SK-N-DZ (cell line): ENCODE measurements at regions not wholly inside any gene's neighbourhood (a gene's known extent, or its start where the extent isn't known, plus 50 kb on each side); places are given as distances from the start of the nearest gene placed in this dataset.
"Not testable (repeated sequence)": the region's sequence is repeated elsewhere in the genome, so short reads cannot be mapped to it uniquely, and the experiment has no call there.

ENCODE experiments used
- DNase-seq: peaks from one replicate; pipeline ENCODE4 v3.0.0-alpha.2; 2015; ENCODE audit warnings: low spot score

GRCh38 chr6:139530561-139530960 is 156.1 kb upstream of the CITED2 start:
- no peak for DNase-seq

- DNase-seq: no peak
These were observed 155.0 kb upstream of the CITED2 start for GRCh38 chr6:139529420-139529819.

GRCh38 chr6:139528471-139528870 is 154.0 kb upstream of the CITED2 start:
- DNase-seq: no peak

- no peak for DNase-seq
These were observed 151.0 kb upstream of the CITED2 start for GRCh38 chr6:139525415-139525814.

- DNase-seq: no peak
These were observed 149.5 kb upstream of the CITED2 start for GRCh38 chr6:139523986-139524385.

- no peak for DNase-seq
These were observed 148.2 kb upstream of the CITED2 start for GRCh38 chr6:139522511-139523220.

GRCh38 chr6:139521338-139521737 is 146.9 kb upstream of the CITED2 start:
- no peak for DNase-seq

GRCh38 chr6:139520321-139520768 is 145.9 kb upstream of the CITED2 start:
- DNase-seq: no peak

- no peak for DNase-seq
These were observed 145.2 kb upstream of the CITED2 start for GRCh38 chr6:139519571-139520031.

GRCh38 chr6:139519097-139519496 is 144.6 kb upstream of the CITED2 start:
- no peak for DNase-seq

GRCh38 chr6:139518556-139519091 is 144.2 kb upstream of the CITED2 start:
- DNase-seq: no peak

GRCh38 chr6:139517998-139518555 is 143.6 kb upstream of the CITED2 start:
- DNase-seq: not testable (repeated sequence)

GRCh38 chr6:139515511-139515910 is 141.1 kb upstream of the CITED2 start:
- DNase-seq: no peak

- DNase-seq: no peak
These were observed 140.4 kb upstream of the CITED2 start for GRCh38 chr6:139514819-139515218.

GRCh38 chr6:139510040-139510790 is 135.8 kb upstream of the CITED2 start:
- DNase-seq: no peak

GRCh38 chr6:139509167-139509566 is 134.7 kb upstream of the CITED2 start:
- DNase-seq: no peak

GRCh38 chr6:139508576-139508975 is 134.1 kb upstream of the CITED2 start:
- DNase-seq: no peak

GRCh38 chr6:139508023-139508422 is 133.6 kb upstream of the CITED2 start:
- no peak for DNase-seq

- no peak for DNase-seq
These were observed 126.5 kb upstream of the CITED2 start for GRCh38 chr6:139500977-139501376.

GRCh38 chr6:139498715-139499114 is 124.3 kb upstream of the CITED2 start:
- DNase-seq: no peak

GRCh38 chr6:139497345-139497961 is 123.0 kb upstream of the CITED2 start:
- no peak for DNase-seq
